Right cardiac atrium (tissue), 5 donors: ENCODE measurements at regions not wholly inside any gene's neighbourhood (a gene's known extent, or its start where the extent isn't known, plus 50 kb on each side); places are given as distances from the start of the nearest gene placed in this dataset.

Experiments used
- ATAC-seq, 2 donors: fragments of 200-7000 bp; cut with Tn5 transposase; one replicate each; pipeline versions ENCODE4 v1.8.0 to v1.9.1; 2020; ENCODE audit warnings: moderate library complexity in 2 of 2, mild to moderate bottlenecking in 1 of 2
- DNase-seq, 3 donors: peaks; one replicate each; pipeline ENCODE4 v3.0.0-alpha.2; 2020
- H3K27ac ChIP-seq: one replicate; pipeline ENCODE4 v1.5.1; 2013; ENCODE audit warnings: mild to moderate bottlenecking, low read length, control low read depth, moderate library complexity
- H3K27me3 ChIP-seq: one replicate; pipeline ENCODE4 v1.6.1; 2013; ENCODE audit not compliant: control insufficient read depth, insufficient read depth
- H3K4me1 ChIP-seq: one replicate; pipeline ENCODE4 v1.6.1; 2013; ENCODE audit warnings: low read length; ENCODE audit not compliant: control insufficient read depth, insufficient read depth
- H3K4me3 ChIP-seq: one replicate; pipeline ENCODE4 v1.5.1; 2013; ENCODE audit warnings: low read length, control low read depth
- H3K9me3 ChIP-seq: one replicate; pipeline ENCODE4 v1.6.1; 2013; ENCODE audit warnings: low read length; ENCODE audit not compliant: control insufficient read depth
- WGBS: extraction: QIAGEN DNeasy Blood & Tissue Kit; methylation state at CpG from one replicate; pipeline ENCODE4 v1.1.7; 2013; 5-methylcytosine and 5-hydroxymethylcytosine counted together
- intact Hi-C, 4 donors: fragments of 100-400 bp; cut with DNase I; formaldehyde crosslinking; loops; one replicate each; pipeline versions ENCODE4 v1.11.0 to v1.14.0; 2022 to 2023
- donor health status: healthy with polysubstance abuse.
- donor health status: DM: no; HTN: yes; CAD: no.
- donor health status: DM: no; HTN: no; CAD: no.
- donor health status: DM: no; HTN: yes; CAD: no; lungs with severe emphysema.
- donor health status: DM: yes; HTN: yes; CAD: no.

- 83% methylated on average over 3 of the region's 3 CpGs for WGBS
- H3K27me3 ChIP-seq, result no peaks in the 10 kb centered on the region
- no peak for DNase-seq
- H3K4me3 ChIP-seq, result no peak overlapping the region
- no peak for ATAC-seq
- intact Hi-C loops, result no loop called here
- H3K27ac ChIP-seq, result no peak overlapping the region
- no peaks in the 10 kb centered on the region for H3K9me3 ChIP-seq
- H3K4me1 ChIP-seq, result no peaks in the 10 kb centered on the region
Measured at GRCh38 chr6:152854086-152854795, 103.6 kb downstream of the VIP start.

- no peak overlapping the region for H3K27ac ChIP-seq
- 59% methylated on average over 2 of the region's 2 CpGs for WGBS
Measured at GRCh38 chr6:152858141-152858540, 107.5 kb downstream of the VIP start.

GRCh38 chr6:152859225-152859624 is 108.6 kb downstream of the VIP start:
- Histone ChIP-seq H3K27ac (no peak overlapping the region), H3K4me3 (no peak overlapping the region), H3K9me3 (no peaks in the 10 kb centered on the region), H3K4me1 (no peaks in the 10 kb centered on the region), H3K27me3 (no peaks in the 10 kb centered on the region)
- DNase-seq, result no peak
- intact Hi-C loops, result no loop called here
- WGBS, result 56% methylated on average over 6 of the region's 6 CpGs
- ATAC-seq, result no peak

More at GRCh38 chr6:152858141-152858540, 107.5 kb downstream of the VIP start:
- no peaks in the 10 kb centered on the region for H3K27me3 ChIP-seq
- DNase-seq (no peak), ATAC-seq (no peak)
- H3K4me3 ChIP-seq, result no peak overlapping the region
- intact Hi-C loops, result no loop called here
- no peaks in the 10 kb centered on the region for H3K9me3 ChIP-seq
- no peaks in the 10 kb centered on the region for H3K4me1 ChIP-seq

GRCh38 chr6:152863618-152864326 is 113.2 kb downstream of the VIP start:
- 57% methylated on average over 10 of the region's 10 CpGs for WGBS
- peak; percentile 74 to 78 for ATAC-seq
- H3K27ac ChIP-seq, result no peak overlapping the region
- no peaks in the 10 kb centered on the region for H3K4me1 ChIP-seq
- H3K9me3 ChIP-seq, result no peaks in the 10 kb centered on the region
- peak; percentile 31 to 57 (median 53) for DNase-seq
- intact Hi-C loops, result loop anchor here (5.0 kb wide), 2 partner anchors 84 to 159 kb away; no protein-coding TSS in a partner anchor
- no peak overlapping the region for H3K4me3 ChIP-seq
- H3K27me3 ChIP-seq, result no peaks in the 10 kb centered on the region

- ATAC-seq (no peak), DNase-seq (no peak)
- H3K27me3 ChIP-seq, result no peaks in the 10 kb centered on the region
- intact Hi-C loops, result no loop called here
- H3K9me3 ChIP-seq, result no peaks in the 10 kb centered on the region
- no peaks in the 10 kb centered on the region for H3K4me1 ChIP-seq
- no peak overlapping the region for H3K4me3 ChIP-seq
- 71% methylated on average over 5 of the region's 5 CpGs for WGBS
- no peak overlapping the region for H3K27ac ChIP-seq
Measured at GRCh38 chr6:152874267-152874666, 108.6 kb downstream of the FBXO5 start.

GRCh38 chr6:152874846-152875568 is 107.8 kb downstream of the FBXO5 start:
- ATAC-seq, result no peak
- DNase-seq, result no peak
- Histone ChIP-seq H3K9me3 (no peaks in the 10 kb centered on the region), H3K4me3 (no peak overlapping the region), H3K4me1 (no peaks in the 10 kb centered on the region), H3K27me3 (no peaks in the 10 kb centered on the region), H3K27ac (no peak overlapping the region)
- intact Hi-C loops, result no loop called here
- WGBS, result 46% methylated on average over 6 of the region's 6 CpGs

- no peak overlapping the region for H3K27ac ChIP-seq
- H3K4me3 ChIP-seq, result no peak overlapping the region
- H3K9me3 ChIP-seq, result no peaks in the 10 kb centered on the region
- DNase-seq, result no peak
- intact Hi-C loops, result no loop called here
- no peaks in the 10 kb centered on the region for H3K27me3 ChIP-seq
- no peak for ATAC-seq
- no peaks in the 10 kb centered on the region for H3K4me1 ChIP-seq
Measured at GRCh38 chr6:152879681-152880080, 103.2 kb downstream of the FBXO5 start.

- 68% methylated on average over 3 of the region's 3 CpGs for WGBS
- DNase-seq, result no peak
Measured at GRCh38 chr6:152893187-152893586, 89.7 kb downstream of the FBXO5 start.

GRCh38 chr6:152896923-152897322 is 85.9 kb downstream of the FBXO5 start:
- H3K4me1 ChIP-seq, result no peaks in the 10 kb centered on the region
- ATAC-seq (no peak), DNase-seq (no peak)
- 57% methylated on average over 3 of the region's 3 CpGs for WGBS
- intact Hi-C loops, result no loop called here
- H3K27me3 ChIP-seq, result no peaks in the 10 kb centered on the region
- no peaks in the 10 kb centered on the region for H3K9me3 ChIP-seq
- no peak overlapping the region for H3K4me3 ChIP-seq
- no peak overlapping the region for H3K27ac ChIP-seq

More at GRCh38 chr6:152893187-152893586, 89.7 kb downstream of the FBXO5 start:
- H3K4me3 ChIP-seq, result no peak overlapping the region
- H3K27ac ChIP-seq, result no peak overlapping the region
- intact Hi-C loops, result no loop called here
- no peaks in the 10 kb centered on the region for H3K4me1 ChIP-seq
- H3K9me3 ChIP-seq, result no peaks in the 10 kb centered on the region
- H3K27me3 ChIP-seq, result peaks cover 2% of the 10 kb centered on the region
- ATAC-seq, result no peak

GRCh38 chr6:152897807-152898399 is 84.9 kb downstream of the FBXO5 start:
- Histone ChIP-seq H3K27ac (no peak overlapping the region), H3K4me3 (no peak overlapping the region), H3K27me3 (no peaks in the 10 kb centered on the region), H3K4me1 (no peaks in the 10 kb centered on the region), H3K9me3 (no peaks in the 10 kb centered on the region)
- intact Hi-C loops, result no loop called here
- ATAC-seq (peak; percentile 60 to 68), DNase-seq (peak; percentile 44 to 80 (median 75))
- WGBS, result 45% methylated on average over 16 of the region's 16 CpGs

- Histone ChIP-seq H3K9me3 (no peaks in the 10 kb centered on the region), H3K4me3 (no peak overlapping the region), H3K27me3 (no peaks in the 10 kb centered on the region), H3K27ac (no peak overlapping the region), H3K4me1 (no peaks in the 10 kb centered on the region)
- DNase-seq (no peak), ATAC-seq (no peak)
- intact Hi-C loops, result no loop called here
Measured at GRCh38 chr6:152904678-152905077, 78.2 kb downstream of the FBXO5 start.
